ENCODE measurements at regions not wholly inside any gene's neighbourhood (a gene's known extent, or its start where the extent isn't known, plus 50 kb on each side); places are given as distances from the start of the nearest gene placed in this dataset.

- TF ChIP-seq TEAD1 (CRISPR knock-in tag; IDR thresholded peaks at IDR 0.05): no peak
- TF ChIP-seq ZNF138 (CRISPR knock-in tag; conservative IDR thresholded peaks at IDR 0.05): no peak
- no peak for TF ChIP-seq FOXP1 (CRISPR knock-in tag; IDR thresholded peaks at IDR 0.05; ENCODE audit: borderline replicate concordance)
Measured at GRCh38 chr13:99113351-99113750, 87.3 kb upstream of the UBAC2 start (continued).

GRCh38 chr13:99118179-99118578 lies 82.5 kb upstream of the UBAC2 start:
- Mint-ChIP-seq H3K27ac (no peak overlapping the region), H3K27me3 (ENCODE audit: low read depth) (peaks cover 56% of the 10 kb centered on the region), H3K36me3 (no peaks in the 10 kb centered on the region), H3K4me3 (no peak overlapping the region), H3K9me3 (peaks cover 5% of the 10 kb centered on the region; the same call in 1 of the 2 replicates), H3K4me1 (peaks cover 40% of the 10 kb centered on the region)
- CTCF ChIA-PET: no interaction called here
- DNase-seq (ENCODE audit: low spot score) (no peak), ATAC-seq (no peak)
- POLR2A ChIA-PET: no interaction called here
- TF ChIP-seq ZNF317 (CRISPR knock-in tag; IDR thresholded peaks at IDR 0.05; ENCODE audit: borderline replicate concordance, low read depth) (no peak), MLX (CRISPR knock-in tag; IDR thresholded peaks at IDR 0.05) (no peak), ARID4B (CRISPR knock-in tag; IDR thresholded peaks at IDR 0.05; ENCODE audit: borderline replicate concordance) (no peak), NFYB (CRISPR knock-in tag; conservative IDR thresholded peaks at IDR 0.05; ENCODE audit: low read depth) (no peak), FOXK1 (CRISPR knock-in tag; IDR thresholded peaks at IDR 0.05) (no peak), ZNF219 (CRISPR knock-in tag; IDR thresholded peaks at IDR 0.05; ENCODE audit: borderline replicate concordance) (no peak), ZNF671 (CRISPR knock-in tag; IDR thresholded peaks at IDR 0.05) (no peak), ELF4 (CRISPR knock-in tag; IDR thresholded peaks at IDR 0.05; ENCODE audit: low read depth) (no peak), USF2 (CRISPR knock-in tag; IDR thresholded peaks at IDR 0.05) (no peak)

GRCh38 chr13:99119656-99120055 lies 81.0 kb upstream of the UBAC2 start:
- no peaks in the 10 kb centered on the region for H3K36me3 Mint-ChIP-seq
- no peak overlapping the region for H3K27ac Mint-ChIP-seq
- ChIA-PET CTCF (interaction anchor here (0.7 kb wide), 1 partner anchor 582 kb away, joined by 3 read pairs; no protein-coding TSS in a partner anchor), POLR2A (no interaction called here)
- H3K4me3 Mint-ChIP-seq: no peak overlapping the region
- H3K27me3 Mint-ChIP-seq (ENCODE audit: low read depth): peaks cover 71% of the 10 kb centered on the region
- no peak for TF ChIP-seq CREB1 (CRISPR knock-in tag; IDR thresholded peaks at IDR 0.05)
- no peak for TF ChIP-seq STAT6 (CRISPR knock-in tag; conservative IDR thresholded peaks at IDR 0.05; ENCODE audit: low read depth)
- no peak for TF ChIP-seq ZNF425 (CRISPR knock-in tag; conservative IDR thresholded peaks at IDR 0.05)
- no peak for TF ChIP-seq MAX (CRISPR knock-in tag; IDR thresholded peaks at IDR 0.05)
- TF ChIP-seq IRF1 (CRISPR knock-in tag; IDR thresholded peaks at IDR 0.05): no peak
- no peak for TF ChIP-seq MYBL2 (CRISPR knock-in tag; IDR thresholded peaks at IDR 0.05)
- TF ChIP-seq SP1 (CRISPR knock-in tag; conservative IDR thresholded peaks at IDR 0.05): no peak
- TF ChIP-seq E2F4 (CRISPR knock-in tag; IDR thresholded peaks at IDR 0.05; ENCODE audit: borderline replicate concordance, low read depth): no peak
- peaks cover 35% of the 10 kb centered on the region for H3K4me1 Mint-ChIP-seq
- ATAC-seq (no peak), DNase-seq (ENCODE audit: low spot score) (no peak)
- H3K9me3 Mint-ChIP-seq: peaks cover 5% of the 10 kb centered on the region; the same call in 1 of the 2 replicates

All from WTC11 (cell line).